ENCODE measurements at regions not wholly inside any gene's neighbourhood (a gene's known extent, or its start where the extent isn't known, plus 50 kb on each side); places are given as distances from the start of the nearest gene placed in this dataset.

DNA sequence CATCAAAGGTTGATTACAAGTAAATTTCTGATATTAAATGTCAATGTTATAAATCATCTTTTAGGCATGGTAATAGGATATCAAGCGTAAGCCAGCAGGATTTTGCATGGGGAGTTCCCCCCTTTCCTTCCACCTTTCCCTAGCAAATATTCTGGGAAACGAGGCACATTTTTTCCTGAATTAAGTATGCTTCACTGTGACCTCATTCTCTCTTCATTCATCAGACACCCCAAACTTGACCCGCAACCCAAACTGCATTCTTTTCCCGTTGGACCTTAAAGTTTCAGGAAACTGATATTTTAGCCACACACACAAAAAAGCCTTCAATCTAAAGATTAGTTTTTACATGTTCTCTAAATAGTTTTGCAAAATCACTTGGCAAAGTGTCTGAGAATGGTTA lies 214.5 kb upstream of the CTAGE1 start:
- TF ChIP-seq JUND (IDR thresholded peaks at IDR 0.05) (no peak), SRF (IDR thresholded peaks at IDR 0.05; ENCODE audit: low read depth) (no peak), POLR2A (IDR thresholded peaks at IDR 0.05; ENCODE audit: borderline replicate concordance, extremely low read depth, insufficient read depth, insufficient read length) (no peak), EZH2phosphoT487 (IDR thresholded peaks at IDR 0.05; ENCODE audit: borderline replicate concordance) (no peak), CEBPB (IDR thresholded peaks at IDR 0.05; ENCODE audit: low read depth) (no peak), SP1 (IDR thresholded peaks at IDR 0.05; ENCODE audit: low read depth) (no peak), POLR2AphosphoS5 (IDR thresholded peaks at IDR 0.05; ENCODE audit: low read depth, low read length) (no peak), ZNF274 (IDR thresholded peaks at IDR 0.05; ENCODE audit: low read depth, low read length) (no peak), TCF7L2 (IDR thresholded peaks at IDR 0.05; ENCODE audit: borderline replicate concordance, extremely low read depth, insufficient read depth, insufficient read length) (no peak), EGR1 (IDR thresholded peaks at IDR 0.05; ENCODE audit: low read depth) (no peak), ELF1 (IDR thresholded peaks at IDR 0.05; ENCODE audit: borderline replicate concordance, low read depth) (no peak), YY1 (IDR thresholded peaks at IDR 0.05; ENCODE audit: extremely low read depth, insufficient replicate concordance, low read depth, low read length) (no peak)
- TF ChIP-seq, protein P1, sequence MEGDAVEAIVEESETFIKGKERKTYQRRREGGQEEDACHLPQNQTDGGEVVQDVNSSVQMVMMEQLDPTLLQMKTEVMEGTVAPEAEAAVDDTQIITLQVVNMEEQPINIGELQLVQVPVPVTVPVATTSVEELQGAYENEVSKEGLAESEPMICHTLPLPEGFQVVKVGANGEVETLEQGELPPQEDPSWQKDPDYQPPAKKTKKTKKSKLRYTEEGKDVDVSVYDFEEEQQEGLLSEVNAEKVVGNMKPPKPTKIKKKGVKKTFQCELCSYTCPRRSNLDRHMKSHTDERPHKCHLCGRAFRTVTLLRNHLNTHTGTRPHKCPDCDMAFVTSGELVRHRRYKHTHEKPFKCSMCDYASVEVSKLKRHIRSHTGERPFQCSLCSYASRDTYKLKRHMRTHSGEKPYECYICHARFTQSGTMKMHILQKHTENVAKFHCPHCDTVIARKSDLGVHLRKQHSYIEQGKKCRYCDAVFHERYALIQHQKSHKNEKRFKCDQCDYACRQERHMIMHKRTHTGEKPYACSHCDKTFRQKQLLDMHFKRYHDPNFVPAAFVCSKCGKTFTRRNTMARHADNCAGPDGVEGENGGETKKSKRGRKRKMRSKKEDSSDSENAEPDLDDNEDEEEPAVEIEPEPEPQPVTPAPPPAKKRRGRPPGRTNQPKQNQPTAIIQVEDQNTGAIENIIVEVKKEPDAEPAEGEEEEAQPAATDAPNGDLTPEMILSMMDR (IDR thresholded peaks at IDR 0.05 in 2 of 3, conservative IDR thresholded peaks at IDR 0.05 in 1 of 3; ENCODE audit: borderline replicate concordance in 1 of 3, insufficient read depth in 1 of 3, low read depth in 2 of 3, low read length in 2 of 3) = no peak
- TF ChIP-seq, protein P2, sequence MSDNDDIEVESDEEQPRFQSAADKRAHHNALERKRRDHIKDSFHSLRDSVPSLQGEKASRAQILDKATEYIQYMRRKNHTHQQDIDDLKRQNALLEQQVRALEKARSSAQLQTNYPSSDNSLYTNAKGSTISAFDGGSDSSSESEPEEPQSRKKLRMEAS (IDR thresholded peaks at IDR 0.05) = no peak
- TF ChIP-seq, protein P3, sequence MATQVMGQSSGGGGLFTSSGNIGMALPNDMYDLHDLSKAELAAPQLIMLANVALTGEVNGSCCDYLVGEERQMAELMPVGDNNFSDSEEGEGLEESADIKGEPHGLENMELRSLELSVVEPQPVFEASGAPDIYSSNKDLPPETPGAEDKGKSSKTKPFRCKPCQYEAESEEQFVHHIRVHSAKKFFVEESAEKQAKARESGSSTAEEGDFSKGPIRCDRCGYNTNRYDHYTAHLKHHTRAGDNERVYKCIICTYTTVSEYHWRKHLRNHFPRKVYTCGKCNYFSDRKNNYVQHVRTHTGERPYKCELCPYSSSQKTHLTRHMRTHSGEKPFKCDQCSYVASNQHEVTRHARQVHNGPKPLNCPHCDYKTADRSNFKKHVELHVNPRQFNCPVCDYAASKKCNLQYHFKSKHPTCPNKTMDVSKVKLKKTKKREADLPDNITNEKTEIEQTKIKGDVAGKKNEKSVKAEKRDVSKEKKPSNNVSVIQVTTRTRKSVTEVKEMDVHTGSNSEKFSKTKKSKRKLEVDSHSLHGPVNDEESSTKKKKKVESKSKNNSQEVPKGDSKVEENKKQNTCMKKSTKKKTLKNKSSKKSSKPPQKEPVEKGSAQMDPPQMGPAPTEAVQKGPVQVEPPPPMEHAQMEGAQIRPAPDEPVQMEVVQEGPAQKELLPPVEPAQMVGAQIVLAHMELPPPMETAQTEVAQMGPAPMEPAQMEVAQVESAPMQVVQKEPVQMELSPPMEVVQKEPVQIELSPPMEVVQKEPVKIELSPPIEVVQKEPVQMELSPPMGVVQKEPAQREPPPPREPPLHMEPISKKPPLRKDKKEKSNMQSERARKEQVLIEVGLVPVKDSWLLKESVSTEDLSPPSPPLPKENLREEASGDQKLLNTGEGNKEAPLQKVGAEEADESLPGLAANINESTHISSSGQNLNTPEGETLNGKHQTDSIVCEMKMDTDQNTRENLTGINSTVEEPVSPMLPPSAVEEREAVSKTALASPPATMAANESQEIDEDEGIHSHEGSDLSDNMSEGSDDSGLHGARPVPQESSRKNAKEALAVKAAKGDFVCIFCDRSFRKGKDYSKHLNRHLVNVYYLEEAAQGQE (IDR thresholded peaks at IDR 0.05; ENCODE audit: low read depth) = no peak
- H3K36me3 ChIP-seq (ENCODE audit: control insufficient read depth in 1 of 2, insufficient read depth in 2 of 2, low read length in 2 of 2) = no peaks in the 10 kb centered on the region
- H3K27ac ChIP-seq (ENCODE audit: low read depth, low read length) = no peak overlapping the region
- H3K4me2 ChIP-seq (ENCODE audit: low read length) = no peak overlapping the region
- H3K27me3 ChIP-seq (ENCODE audit: insufficient read depth, low read length) = no peaks in the 10 kb centered on the region
- ATAC-seq (no peak), DNase-seq (ENCODE audit: low read depth, low spot score) (no peak)
- H3K9me3 ChIP-seq (ENCODE audit: control insufficient read depth in 1 of 2, insufficient read depth in 1 of 2, low read depth in 1 of 2, low read length in 2 of 2) = no peaks in the 10 kb centered on the region
- RAD21 ChIA-PET (ENCODE audit: low non-redundant PET in 1 of 2, low total read pairs in 2 of 2, uncharacterized antibody in 2 of 2, unreplicated experiment in 2 of 2) = no interaction called here
- no peaks in the 10 kb centered on the region for H4K20me1 ChIP-seq (ENCODE audit: insufficient read depth)
- CTCF ChIA-PET = no interaction called here
- H3K9ac ChIP-seq (ENCODE audit: low read length) = no peak overlapping the region
- H3K79me2 ChIP-seq (ENCODE audit: insufficient read depth, low read length) = no peaks in the 10 kb centered on the region
- no peak overlapping the region for H3K4me3 ChIP-seq (replicated peaks in 1 of 2; ENCODE audit: low read depth in 1 of 2, low read length in 2 of 2)
- no peak overlapping the region for H2AFZ ChIP-seq (ENCODE audit: low read depth, low read length, poor library complexity, severe bottlenecking)
- no peaks in the 10 kb centered on the region for H3K9me2 ChIP-seq (ENCODE audit: insufficient read depth)
- POLR2A ChIA-PET = no interaction called here
- no TSS peak for BruUV-seq (replicated peaks)
- H3K4me1 ChIP-seq (ENCODE audit: control insufficient read depth in 1 of 2, insufficient read depth in 2 of 2, low read length in 2 of 2) = peaks cover 0 to 2% of the 10 kb centered on the region in 2 experiments; a peak in 2 of 4 replicates
- intact Hi-C loops (cut with micrococcal nuclease) = no loop called here

All from HCT116 (cell line).